ENCODE measurements at regions not wholly inside any gene's neighbourhood (a gene's known extent, or its start where the extent isn't known, plus 50 kb on each side); places are given as distances from the start of the nearest gene placed in this dataset.
A peak's percentile ranks its signal among the peaks of the same experiment; 100 is the strongest.

- H3K9me3 ChIP-seq (ENCODE audit: control insufficient read depth in 3 of 3, low read length in 3 of 3) = no peaks in the 10 kb centered on the region
- H3K27ac ChIP-seq (ENCODE audit: low read depth, low read length) = no peak overlapping the region
- H3K9ac ChIP-seq (ENCODE audit: low read depth in 1 of 3, low read length in 3 of 3) = no peak overlapping the region
- no peaks in the 10 kb centered on the region for H3K27me3 ChIP-seq (ENCODE audit: control insufficient read depth in 3 of 3, insufficient read depth in 3 of 3, low read length in 3 of 3)
- peaks cover 6 to 20% (median 15%) of the 10 kb centered on the region in 3 donors for H3K4me1 ChIP-seq (ENCODE audit: control insufficient read depth in 3 of 3, insufficient read depth in 3 of 3, low read length in 3 of 3)
- H3K4me3 ChIP-seq (ENCODE audit: low read length in 3 of 3) = no peak overlapping the region
- H3K36me3 ChIP-seq (ENCODE audit: control insufficient read depth in 3 of 3, insufficient read depth in 3 of 3, low read length in 3 of 3) = no peaks in the 10 kb centered on the region
Observed at GRCh38 chr13:109870696-109871370, 84.5 kb upstream of the IRS2 start.

- Histone ChIP-seq H3K9ac (ENCODE audit: low read depth in 1 of 3, low read length in 3 of 3) (peak overlapping the region in 2 of 3 donors; percentile 27 to 58), H3K36me3 (ENCODE audit: control insufficient read depth in 3 of 3, insufficient read depth in 3 of 3, low read length in 3 of 3) (no peaks in the 10 kb centered on the region), H3K4me1 (ENCODE audit: control insufficient read depth in 3 of 3, insufficient read depth in 3 of 3, low read length in 3 of 3) (peaks cover 6 to 16% (median 15%) of the 10 kb centered on the region in 3 donors), H3K27ac (ENCODE audit: low read depth, low read length) (no peak overlapping the region), H3K27me3 (ENCODE audit: control insufficient read depth in 3 of 3, insufficient read depth in 3 of 3, low read length in 3 of 3) (no peaks in the 10 kb centered on the region), H3K9me3 (ENCODE audit: control insufficient read depth in 3 of 3, low read length in 3 of 3) (no peaks in the 10 kb centered on the region), H3K4me3 (ENCODE audit: low read length in 3 of 3) (peak overlapping the region; percentile 59 to 66 (median 64))
Observed at GRCh38 chr13:109870274-109870673, 83.9 kb upstream of the IRS2 start.

GRCh38 chr13:109869312-109870237 is 83.2 kb upstream of the IRS2 start:
- Histone ChIP-seq H3K27me3 (ENCODE audit: control insufficient read depth in 3 of 3, insufficient read depth in 3 of 3, low read length in 3 of 3) (no peaks in the 10 kb centered on the region), H3K27ac (ENCODE audit: low read depth, low read length) (no peak overlapping the region), H3K36me3 (ENCODE audit: control insufficient read depth in 3 of 3, insufficient read depth in 3 of 3, low read length in 3 of 3) (no peaks in the 10 kb centered on the region), H3K4me1 (ENCODE audit: control insufficient read depth in 3 of 3, insufficient read depth in 3 of 3, low read length in 3 of 3) (peaks cover 6 to 15% (median 14%) of the 10 kb centered on the region in 3 donors), H3K9me3 (ENCODE audit: control insufficient read depth in 3 of 3, low read length in 3 of 3) (no peaks in the 10 kb centered on the region), H3K4me3 (ENCODE audit: low read length in 3 of 3) (peak overlapping the region; percentile 59 to 66 (median 64)), H3K9ac (ENCODE audit: low read depth in 1 of 3, low read length in 3 of 3) (peak overlapping the region; percentile 27 to 58 (median 40))

GRCh38 chr13:109868578-109869311 is 82.4 kb upstream of the IRS2 start:
- no peaks in the 10 kb centered on the region for H3K27me3 ChIP-seq (ENCODE audit: control insufficient read depth in 3 of 3, insufficient read depth in 3 of 3, low read length in 3 of 3)
- H3K4me3 ChIP-seq (ENCODE audit: low read length in 3 of 3) = no peak overlapping the region
- no peaks in the 10 kb centered on the region for H3K36me3 ChIP-seq (ENCODE audit: control insufficient read depth in 3 of 3, insufficient read depth in 3 of 3, low read length in 3 of 3)
- no peak overlapping the region for H3K27ac ChIP-seq (ENCODE audit: low read depth, low read length)
- peaks cover 6 to 15% (median 14%) of the 10 kb centered on the region in 3 donors for H3K4me1 ChIP-seq (ENCODE audit: control insufficient read depth in 3 of 3, insufficient read depth in 3 of 3, low read length in 3 of 3)
- H3K9me3 ChIP-seq (ENCODE audit: control insufficient read depth in 3 of 3, low read length in 3 of 3) = no peaks in the 10 kb centered on the region
- H3K9ac ChIP-seq (ENCODE audit: low read depth in 1 of 3, low read length in 3 of 3) = peak overlapping the region in 1 of 3 donors; percentile 58

- H3K4me1 ChIP-seq (ENCODE audit: control insufficient read depth in 3 of 3, insufficient read depth in 3 of 3, low read length in 3 of 3) = peaks cover 6 to 15% (median 14%) of the 10 kb centered on the region in 3 donors
- no peaks in the 10 kb centered on the region for H3K27me3 ChIP-seq (ENCODE audit: control insufficient read depth in 3 of 3, insufficient read depth in 3 of 3, low read length in 3 of 3)
- no peak overlapping the region for H3K9ac ChIP-seq (ENCODE audit: low read depth in 1 of 3, low read length in 3 of 3)
- H3K4me3 ChIP-seq (ENCODE audit: low read length in 3 of 3) = no peak overlapping the region
- no peaks in the 10 kb centered on the region for H3K9me3 ChIP-seq (ENCODE audit: control insufficient read depth in 3 of 3, low read length in 3 of 3)
- no peak overlapping the region for H3K27ac ChIP-seq (ENCODE audit: low read depth, low read length)
- H3K36me3 ChIP-seq (ENCODE audit: control insufficient read depth in 3 of 3, insufficient read depth in 3 of 3, low read length in 3 of 3) = no peaks in the 10 kb centered on the region
Observed at GRCh38 chr13:109867766-109868165, 81.4 kb upstream of the IRS2 start.

- Histone ChIP-seq H3K4me1 (ENCODE audit: control insufficient read depth in 3 of 3, insufficient read depth in 3 of 3, low read length in 3 of 3) (peaks cover 10 to 15% (median 13%) of the 10 kb centered on the region in 3 donors), H3K9me3 (ENCODE audit: control insufficient read depth in 3 of 3, low read length in 3 of 3) (no peaks in the 10 kb centered on the region), H3K27me3 (ENCODE audit: control insufficient read depth in 3 of 3, insufficient read depth in 3 of 3, low read length in 3 of 3) (no peaks in the 10 kb centered on the region), H3K27ac (ENCODE audit: low read depth, low read length) (no peak overlapping the region), H3K36me3 (ENCODE audit: control insufficient read depth in 3 of 3, insufficient read depth in 3 of 3, low read length in 3 of 3) (no peaks in the 10 kb centered on the region), H3K4me3 (ENCODE audit: low read length in 3 of 3) (no peak overlapping the region), H3K9ac (ENCODE audit: low read depth in 1 of 3, low read length in 3 of 3) (no peak overlapping the region)
Observed at GRCh38 chr13:109862627-109863026, 76.2 kb upstream of the IRS2 start.

GRCh38 chr13:109859898-109860297 is 73.5 kb upstream of the IRS2 start:
- Histone ChIP-seq H3K9ac (ENCODE audit: low read depth in 1 of 3, low read length in 3 of 3) (peak overlapping the region in 1 of 3 donors; percentile 47), H3K4me3 (ENCODE audit: low read length in 3 of 3) (no peak overlapping the region)

GRCh38 chr13:109859216-109859835 is 72.9 kb upstream of the IRS2 start:
- Histone ChIP-seq H3K27me3 (ENCODE audit: control insufficient read depth in 3 of 3, insufficient read depth in 3 of 3, low read length in 3 of 3) (peaks cover 0 to 3% (median 0%) of the 10 kb centered on the region in 3 donors), H3K9me3 (ENCODE audit: control insufficient read depth in 3 of 3, low read length in 3 of 3) (no peaks in the 10 kb centered on the region), H3K27ac (ENCODE audit: low read depth, low read length) (no peak overlapping the region), H3K36me3 (ENCODE audit: control insufficient read depth in 3 of 3, insufficient read depth in 3 of 3, low read length in 3 of 3) (no peaks in the 10 kb centered on the region), H3K4me1 (ENCODE audit: control insufficient read depth in 3 of 3, insufficient read depth in 3 of 3, low read length in 3 of 3) (peaks cover 10 to 15% (median 13%) of the 10 kb centered on the region in 3 donors), H3K4me3 (ENCODE audit: low read length in 3 of 3) (no peak overlapping the region), H3K9ac (ENCODE audit: low read depth in 1 of 3, low read length in 3 of 3) (peak overlapping the region in 1 of 3 donors; percentile 70)

More at GRCh38 chr13:109859898-109860297, 73.5 kb upstream of the IRS2 start:
- H3K27ac ChIP-seq (ENCODE audit: low read depth, low read length) = no peak overlapping the region
- no peaks in the 10 kb centered on the region for H3K36me3 ChIP-seq (ENCODE audit: control insufficient read depth in 3 of 3, insufficient read depth in 3 of 3, low read length in 3 of 3)
- peaks cover 0 to 3% (median 0%) of the 10 kb centered on the region in 3 donors for H3K27me3 ChIP-seq (ENCODE audit: control insufficient read depth in 3 of 3, insufficient read depth in 3 of 3, low read length in 3 of 3)
- H3K4me1 ChIP-seq (ENCODE audit: control insufficient read depth in 3 of 3, insufficient read depth in 3 of 3, low read length in 3 of 3) = peaks cover 10 to 15% (median 13%) of the 10 kb centered on the region in 3 donors
- no peaks in the 10 kb centered on the region for H3K9me3 ChIP-seq (ENCODE audit: control insufficient read depth in 3 of 3, low read length in 3 of 3)

- Histone ChIP-seq H3K36me3 (ENCODE audit: control insufficient read depth in 3 of 3, insufficient read depth in 3 of 3, low read length in 3 of 3) (no peaks in the 10 kb centered on the region), H3K9me3 (ENCODE audit: control insufficient read depth in 3 of 3, low read length in 3 of 3) (no peaks in the 10 kb centered on the region), H3K4me3 (ENCODE audit: low read length in 3 of 3) (no peak overlapping the region), H3K27me3 (ENCODE audit: control insufficient read depth in 3 of 3, insufficient read depth in 3 of 3, low read length in 3 of 3) (peaks cover 0 to 3% (median 0%) of the 10 kb centered on the region in 3 donors), H3K27ac (ENCODE audit: low read depth, low read length) (no peak overlapping the region), H3K4me1 (ENCODE audit: control insufficient read depth in 3 of 3, insufficient read depth in 3 of 3, low read length in 3 of 3) (peaks cover 10 to 15% (median 13%) of the 10 kb centered on the region in 3 donors), H3K9ac (ENCODE audit: low read depth in 1 of 3, low read length in 3 of 3) (no peak overlapping the region)
Observed at GRCh38 chr13:109858319-109858718, 71.9 kb upstream of the IRS2 start.

Data from skeletal muscle tissue (tissue), 3 donors.